ENCODE measurements at regions not wholly inside any gene's neighbourhood (a gene's known extent, or its start where the extent isn't known, plus 50 kb on each side); places are given as distances from the start of the nearest gene placed in this dataset.
A peak's percentile ranks its signal among the peaks of the same experiment; 100 is the strongest.

DNA sequence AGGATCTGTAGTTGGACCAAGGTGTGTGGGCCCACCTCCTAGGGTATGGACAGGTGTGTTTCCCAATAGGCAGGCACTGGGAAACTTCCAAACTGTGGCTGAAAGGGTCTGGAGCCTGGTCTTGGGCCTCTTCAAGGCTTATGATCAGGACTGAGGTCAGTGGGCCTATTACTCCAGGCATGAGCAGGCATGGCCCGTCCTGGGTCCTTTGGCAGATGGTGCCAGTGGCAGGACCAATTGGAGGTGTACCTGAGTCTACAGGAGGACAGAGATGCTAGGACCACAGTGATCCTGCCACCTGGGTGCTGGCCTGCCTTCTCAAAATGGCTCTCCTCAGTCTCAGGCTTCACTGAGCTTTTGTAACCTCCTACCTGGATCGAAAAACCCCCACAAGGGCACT is 95.4 kb downstream of the RAB18 start:
- 74 to 90% methylated on average over 2 of the region's 2 CpGs for WGBS, 2 donors
- Histone ChIP-seq H3K4me1 (peaks cover 0 to 14% (median 5%) of the 10 kb centered on the region in 4 donors), H3K27me3 (no peaks in the 10 kb centered on the region), H3K36me3 (no peaks in the 10 kb centered on the region), H3K9me3 (no peaks in the 10 kb centered on the region), H3K4me3 (no peak overlapping the region), H3K27ac (no peak overlapping the region)
- no peak for DNase-seq
- intact Hi-C loops (cut with DNase I): no loop called here
- TF ChIP-seq EP300 (IDR thresholded peaks at IDR 0.05) (no peak), POLR2AphosphoS5 (IDR thresholded peaks at IDR 0.05) (no peak), POLR2A (IDR thresholded peaks at IDR 0.05) (no peak)
- TF ChIP-seq, protein P1, sequence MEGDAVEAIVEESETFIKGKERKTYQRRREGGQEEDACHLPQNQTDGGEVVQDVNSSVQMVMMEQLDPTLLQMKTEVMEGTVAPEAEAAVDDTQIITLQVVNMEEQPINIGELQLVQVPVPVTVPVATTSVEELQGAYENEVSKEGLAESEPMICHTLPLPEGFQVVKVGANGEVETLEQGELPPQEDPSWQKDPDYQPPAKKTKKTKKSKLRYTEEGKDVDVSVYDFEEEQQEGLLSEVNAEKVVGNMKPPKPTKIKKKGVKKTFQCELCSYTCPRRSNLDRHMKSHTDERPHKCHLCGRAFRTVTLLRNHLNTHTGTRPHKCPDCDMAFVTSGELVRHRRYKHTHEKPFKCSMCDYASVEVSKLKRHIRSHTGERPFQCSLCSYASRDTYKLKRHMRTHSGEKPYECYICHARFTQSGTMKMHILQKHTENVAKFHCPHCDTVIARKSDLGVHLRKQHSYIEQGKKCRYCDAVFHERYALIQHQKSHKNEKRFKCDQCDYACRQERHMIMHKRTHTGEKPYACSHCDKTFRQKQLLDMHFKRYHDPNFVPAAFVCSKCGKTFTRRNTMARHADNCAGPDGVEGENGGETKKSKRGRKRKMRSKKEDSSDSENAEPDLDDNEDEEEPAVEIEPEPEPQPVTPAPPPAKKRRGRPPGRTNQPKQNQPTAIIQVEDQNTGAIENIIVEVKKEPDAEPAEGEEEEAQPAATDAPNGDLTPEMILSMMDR (IDR thresholded peaks at IDR 0.05): no peak

DNA sequence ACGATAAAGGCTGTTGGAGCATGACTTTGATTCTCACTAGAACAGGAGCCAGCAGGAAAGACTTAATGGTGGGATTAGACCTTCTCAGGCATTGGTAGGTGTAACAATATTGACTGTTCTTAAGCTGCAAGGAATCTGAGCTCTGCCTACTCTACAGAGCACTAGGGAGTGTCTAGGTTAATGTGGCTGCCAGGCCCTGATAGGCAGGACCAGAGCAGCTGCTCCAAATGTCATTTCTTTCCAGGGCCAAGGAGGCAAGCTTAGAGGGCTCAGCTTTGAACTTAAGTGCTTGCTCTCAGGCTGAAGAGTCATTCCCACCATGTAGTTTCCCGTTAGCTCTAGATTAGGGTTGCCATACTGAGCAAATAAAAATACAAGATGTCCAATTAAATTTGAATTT is 96.8 kb downstream of the RAB18 start:
- Histone ChIP-seq H3K9me3 (no peaks in the 10 kb centered on the region), H3K27ac (peak overlapping the region in 1 of 4 donors; percentile 29), H3K4me1 (peaks cover 0 to 14% (median 5%) of the 10 kb centered on the region in 4 donors), H3K36me3 (no peaks in the 10 kb centered on the region), H3K4me3 (no peak overlapping the region), H3K27me3 (no peaks in the 10 kb centered on the region)
- WGBS, 2 donors: 89 to 90% methylated on average over 2 of the region's 2 CpGs
- DNase-seq: no peak
- TF ChIP-seq POLR2AphosphoS5 (IDR thresholded peaks at IDR 0.05) (no peak), POLR2A (IDR thresholded peaks at IDR 0.05) (no peak), EP300 (IDR thresholded peaks at IDR 0.05) (no peak)
- TF ChIP-seq, protein P1 (IDR thresholded peaks at IDR 0.05): no peak
- intact Hi-C loops (cut with DNase I): no loop called here

DNA sequence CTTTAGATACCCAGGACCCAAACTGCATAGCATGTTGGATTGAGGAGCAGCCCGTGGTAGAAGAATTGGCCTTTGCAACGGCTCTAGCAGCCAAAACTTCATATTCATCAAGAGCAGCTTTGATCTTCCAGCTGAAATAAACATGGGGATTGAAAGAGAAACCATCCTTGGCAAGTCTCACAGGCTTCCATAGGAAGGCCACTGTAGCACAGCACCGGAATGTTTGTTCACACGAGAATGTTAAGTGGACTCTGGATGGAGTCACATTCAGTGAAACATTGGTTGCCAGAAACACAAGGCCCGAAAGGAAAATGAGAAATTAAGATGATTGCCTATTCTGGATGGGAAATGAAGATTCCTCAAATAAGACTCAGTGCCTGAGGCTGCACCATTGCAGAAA is 97.4 kb downstream of the RAB18 start:
- Histone ChIP-seq H3K27ac (peak overlapping the region in 1 of 4 donors; percentile 56), H3K9me3 (no peaks in the 10 kb centered on the region), H3K4me3 (no peak overlapping the region), H3K36me3 (no peaks in the 10 kb centered on the region), H3K27me3 (no peaks in the 10 kb centered on the region), H3K4me1 (peaks cover 0 to 14% (median 5%) of the 10 kb centered on the region in 4 donors)
- TF ChIP-seq EP300 (IDR thresholded peaks at IDR 0.05) (no peak), POLR2AphosphoS5 (IDR thresholded peaks at IDR 0.05) (peak in 2 of 4 donors; percentile 24 to 27), POLR2A (IDR thresholded peaks at IDR 0.05) (no peak)
- TF ChIP-seq, protein P1 (IDR thresholded peaks at IDR 0.05): no peak
- intact Hi-C loops (cut with DNase I): no loop called here
- WGBS, 2 donors: 61 to 67% methylated on average over 5 of the region's 5 CpGs
- DNase-seq: no peak

DNA sequence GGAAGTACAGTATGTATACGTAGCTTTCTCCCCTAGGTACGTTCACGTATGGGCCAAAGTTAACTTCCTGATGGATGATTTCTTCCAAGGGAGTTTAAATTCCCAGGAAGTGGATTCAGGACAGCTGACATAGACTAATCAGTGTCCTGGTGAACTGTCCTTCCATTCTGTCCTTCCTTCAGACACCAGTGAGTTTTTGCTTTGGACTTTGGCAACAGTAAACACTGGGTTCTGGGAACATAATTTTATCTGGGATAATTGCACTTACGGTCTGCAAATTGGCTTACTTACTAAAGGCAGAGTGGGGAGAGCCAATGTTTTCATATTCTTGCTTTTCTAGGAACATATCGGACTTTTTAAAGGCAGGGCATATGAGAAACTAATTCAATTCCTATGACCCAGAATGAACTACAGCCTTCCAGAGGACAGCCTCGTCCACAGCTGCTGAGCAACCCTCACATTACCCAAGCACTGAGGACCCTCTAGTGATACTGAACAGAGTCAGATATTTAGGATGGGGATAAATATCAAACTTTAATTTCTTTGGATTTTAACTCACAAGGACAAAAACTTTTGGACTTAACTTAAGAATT is 97.9 kb downstream of the RAB18 start:
- 42 to 57% methylated on average over 6 of the region's 6 CpGs for WGBS, 2 donors
- H3K4me3 ChIP-seq: no peak overlapping the region
- intact Hi-C loops (cut with DNase I): no loop called here
- no peaks in the 10 kb centered on the region for H3K36me3 ChIP-seq
- no peaks in the 10 kb centered on the region for H3K27me3 ChIP-seq
- H3K9me3 ChIP-seq: no peaks in the 10 kb centered on the region
- peak overlapping the region in 1 of 4 donors; percentile 56 for H3K27ac ChIP-seq
- H3K4me1 ChIP-seq: peaks cover 0 to 14% (median 5%) of the 10 kb centered on the region in 4 donors
- DNase-seq: no peak
- TF ChIP-seq EP300 (IDR thresholded peaks at IDR 0.05) (no peak), POLR2A (IDR thresholded peaks at IDR 0.05) (no peak), POLR2AphosphoS5 (IDR thresholded peaks at IDR 0.05) (no peak)
- TF ChIP-seq, protein P1 (IDR thresholded peaks at IDR 0.05): no peak

DNA sequence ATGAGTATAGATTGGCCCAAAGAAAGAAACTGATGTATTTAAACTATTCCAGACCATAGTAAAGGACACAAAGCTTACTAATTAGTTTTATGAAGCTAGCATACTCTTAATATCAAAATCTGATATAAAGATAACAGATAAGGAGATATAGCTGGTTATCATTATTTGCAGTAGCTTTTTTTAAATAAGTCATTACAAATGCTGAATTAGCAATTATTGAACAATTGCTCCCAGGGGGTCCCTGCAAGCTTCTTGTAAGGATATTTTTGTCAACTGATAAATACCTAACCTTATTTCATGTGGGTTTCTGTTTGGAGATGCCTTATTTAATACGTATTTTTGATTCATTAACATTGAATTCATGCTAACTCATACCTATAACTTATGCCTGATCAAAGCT is 99.0 kb downstream of the RAB18 start:
- TF ChIP-seq, protein P1 (IDR thresholded peaks at IDR 0.05): no peak
- no peak for TF ChIP-seq POLR2A (IDR thresholded peaks at IDR 0.05)
- TF ChIP-seq EP300 (IDR thresholded peaks at IDR 0.05): no peak
- no peak for TF ChIP-seq POLR2AphosphoS5 (IDR thresholded peaks at IDR 0.05)
- H3K27me3 ChIP-seq: no peaks in the 10 kb centered on the region
- DNase-seq: no peak
- no peak overlapping the region for H3K4me3 ChIP-seq
- H3K36me3 ChIP-seq: no peaks in the 10 kb centered on the region
- H3K27ac ChIP-seq: no peak overlapping the region
- 89 to 97% methylated on average over 1 of the region's 1 CpG for WGBS, 2 donors
- intact Hi-C loops (cut with DNase I): no loop called here
- H3K4me1 ChIP-seq: peaks cover 0 to 14% (median 5%) of the 10 kb centered on the region in 4 donors
- no peaks in the 10 kb centered on the region for H3K9me3 ChIP-seq
